Upper lobe of left lung (tissue), 6 donors: ENCODE measurements at regions not wholly inside any gene's neighbourhood (a gene's known extent, or its start where the extent isn't known, plus 50 kb on each side); places are given as distances from the start of the nearest gene placed in this dataset.
"Not testable (repeated sequence)": the region's sequence is repeated elsewhere in the genome, so short reads cannot be mapped to it uniquely, and the experiment has no call there.

ENCODE experiments used
- ATAC-seq, 2 donors: fragments of 200-7000 bp; cut with Tn5 transposase; one replicate each; pipeline ENCODE4 v1.9.1; 2022; ENCODE audit warnings: mild to moderate bottlenecking in 2 of 2, moderate library complexity in 2 of 2; ENCODE audit not compliant: low FRiP score in 2 of 2
- DNase-seq, 2 donors: peaks; one replicate each; pipeline ENCODE4 v3.0.0-alpha.2; 2019 to 2020
- H3K27ac ChIP-seq, 4 donors: fragments of 200-600 bp; sonication (generic); one replicate each; pipeline ENCODE4 v1.5.1; 2016 to 2019
- H3K27me3 ChIP-seq, 4 donors: fragments of 200-600 bp; sonication (generic); one replicate each; pipeline ENCODE4 v1.5.1; 2017 to 2019
- H3K36me3 ChIP-seq, 4 donors: fragments of 200-600 bp; sonication (generic); one replicate each; pipeline ENCODE4 v1.5.1; 2016 to 2019
- H3K4me1 ChIP-seq, 4 donors: fragments of 200-600 bp; sonication (generic); one replicate each; pipeline ENCODE4 v1.5.1; 2018 to 2019
- H3K4me3 ChIP-seq, 4 donors: fragments of 200-600 bp; sonication (generic); one replicate each; pipeline ENCODE4 v1.5.1; 2017 to 2019; ENCODE audit warnings: mild to moderate bottlenecking in 2 of 4, moderate library complexity in 1 of 4
- H3K9me3 ChIP-seq, 4 donors: fragments of 200-600 bp; sonication (generic); one replicate each; pipeline ENCODE4 v1.5.1; 2018 to 2019
- CTCF ChIP-seq, 6 experiments: fragments of 450-650 bp in 4 of 6; fragments of 200-600 bp in 2 of 6; sonication (generic) in 2 of 6; IDR thresholded peaks; one replicate each; pipeline ENCODE4 v1.5.1; 2016 to 2019; ENCODE audit warnings: antibody characterized with exemption in 6 of 6
- EP300 ChIP-seq, 4 donors: sonication (generic); formaldehyde crosslinking; IDR thresholded peaks; one replicate each; pipeline ENCODE4 v1.5.1; 2017; ENCODE audit warnings: antibody characterized with exemption in 4 of 4, control low read depth in 2 of 4
- POLR2A ChIP-seq, 4 donors: fragments of 450-650 bp; IDR thresholded peaks; one replicate each; pipeline ENCODE4 v1.5.1; 2016 to 2017; ENCODE audit warnings: antibody characterized with exemption in 4 of 4, mild to moderate bottlenecking in 2 of 4
- POLR2AphosphoS5 ChIP-seq, 2 donors: sonication (generic); formaldehyde crosslinking; IDR thresholded peaks; one replicate each; pipeline ENCODE4 v1.5.1; 2017; ENCODE audit warnings: antibody characterized with exemption in 2 of 2
- WGBS, 2 donors: methylation state at CpG; one replicate each; pipeline ENCODE4 v1.1.5; 2017 to 2018; 5-methylcytosine and 5-hydroxymethylcytosine counted together
- donor health status: DM: no; HTN: no; CAD: no; lungs with moderate emphysema.
- donor health status: DM: no; HTN: yes; CAD: no; lungs with severe emphysema.

- TF ChIP-seq POLR2A (IDR thresholded peaks at IDR 0.05): no peak
- TF ChIP-seq CTCF (IDR thresholded peaks at IDR 0.05): no peak
- TF ChIP-seq POLR2AphosphoS5 (IDR thresholded peaks at IDR 0.05): no peak
- no peak for TF ChIP-seq EP300 (IDR thresholded peaks at IDR 0.05)
- no peak for ATAC-seq
- no peak for DNase-seq
- Histone ChIP-seq H3K9me3 (peaks cover 0 to 1% (median 0%) of the 10 kb centered on the region in 4 donors), H3K27me3 (no peaks in the 10 kb centered on the region), H3K4me3 (no peak overlapping the region), H3K4me1 (no peaks in the 10 kb centered on the region), H3K36me3 (no peaks in the 10 kb centered on the region), H3K27ac (no peak overlapping the region)
- WGBS, 2 donors: 89 to 94% methylated on average over 2 of the region's 2 CpGs
These were observed 323.9 kb upstream of the GLI3 start for GRCh38 chr7:42560866-42561265.

GRCh38 chr7:42554932-42555331 lies 317.9 kb upstream of the GLI3 start:
- not testable (repeated sequence) for H3K4me3 ChIP-seq, H3K36me3 ChIP-seq, H3K4me1 ChIP-seq, H3K27me3 ChIP-seq, ATAC-seq, H3K27ac ChIP-seq, DNase-seq
- H3K9me3 ChIP-seq: peaks cover 0 to 16% (median 11%) of the 10 kb centered on the region in 4 donors
- 69 to 96% methylated on average over 2 of the region's 2 CpGs for WGBS, 2 donors

- Histone ChIP-seq H3K27ac (no peak overlapping the region), H3K27me3 (no peaks in the 10 kb centered on the region), H3K4me1 (no peaks in the 10 kb centered on the region), H3K4me3 (no peak overlapping the region), H3K36me3 (no peaks in the 10 kb centered on the region), H3K9me3 (peaks cover 0 to 16% (median 11%) of the 10 kb centered on the region in 4 donors)
- no peak for TF ChIP-seq POLR2AphosphoS5 (IDR thresholded peaks at IDR 0.05)
- no peak for TF ChIP-seq EP300 (IDR thresholded peaks at IDR 0.05)
- no peak for TF ChIP-seq POLR2A (IDR thresholded peaks at IDR 0.05)
- no peak for TF ChIP-seq CTCF (IDR thresholded peaks at IDR 0.05)
- ATAC-seq (no peak), DNase-seq (no peak)
These were observed 315.2 kb upstream of the GLI3 start for GRCh38 chr7:42552227-42552626.

- H3K27me3 ChIP-seq: no peaks in the 10 kb centered on the region
- ATAC-seq: no peak
- no peak for TF ChIP-seq EP300 (IDR thresholded peaks at IDR 0.05)
- no peak for TF ChIP-seq POLR2AphosphoS5 (IDR thresholded peaks at IDR 0.05)
- no peak for TF ChIP-seq POLR2A (IDR thresholded peaks at IDR 0.05)
- TF ChIP-seq CTCF (IDR thresholded peaks at IDR 0.05): no peak
These were observed 313.9 kb upstream of the GLI3 start for GRCh38 chr7:42550706-42551470.

GRCh38 chr7:42549866-42550485 lies 313.0 kb upstream of the GLI3 start:
- no peaks in the 10 kb centered on the region for H3K27me3 ChIP-seq
- WGBS, 2 donors: 82 to 87% methylated on average over 3 of the region's 3 CpGs
- no peaks in the 10 kb centered on the region for H3K36me3 ChIP-seq
- DNase-seq (no peak), ATAC-seq (no peak)
- peaks cover 0 to 9% (median 4%) of the 10 kb centered on the region in 4 donors for H3K9me3 ChIP-seq
- H3K27ac ChIP-seq: no peak overlapping the region
- no peak for TF ChIP-seq CTCF (IDR thresholded peaks at IDR 0.05)
- TF ChIP-seq POLR2AphosphoS5 (IDR thresholded peaks at IDR 0.05): no peak
- TF ChIP-seq EP300 (IDR thresholded peaks at IDR 0.05): no peak
- TF ChIP-seq POLR2A (IDR thresholded peaks at IDR 0.05): no peak
- no peak overlapping the region for H3K4me3 ChIP-seq
- no peaks in the 10 kb centered on the region for H3K4me1 ChIP-seq

More at GRCh38 chr7:42550706-42551470, 313.9 kb upstream of the GLI3 start:
- Histone ChIP-seq H3K9me3 (peaks cover 0 to 16% (median 10%) of the 10 kb centered on the region in 4 donors), H3K36me3 (no peaks in the 10 kb centered on the region), H3K4me1 (no peaks in the 10 kb centered on the region), H3K4me3 (no peak overlapping the region), H3K27ac (no peak overlapping the region)
- DNase-seq: no peak
